ENCODE measurements at regions not wholly inside any gene's neighbourhood (a gene's known extent, or its start where the extent isn't known, plus 50 kb on each side); places are given as distances from the start of the nearest gene placed in this dataset.

DNA sequence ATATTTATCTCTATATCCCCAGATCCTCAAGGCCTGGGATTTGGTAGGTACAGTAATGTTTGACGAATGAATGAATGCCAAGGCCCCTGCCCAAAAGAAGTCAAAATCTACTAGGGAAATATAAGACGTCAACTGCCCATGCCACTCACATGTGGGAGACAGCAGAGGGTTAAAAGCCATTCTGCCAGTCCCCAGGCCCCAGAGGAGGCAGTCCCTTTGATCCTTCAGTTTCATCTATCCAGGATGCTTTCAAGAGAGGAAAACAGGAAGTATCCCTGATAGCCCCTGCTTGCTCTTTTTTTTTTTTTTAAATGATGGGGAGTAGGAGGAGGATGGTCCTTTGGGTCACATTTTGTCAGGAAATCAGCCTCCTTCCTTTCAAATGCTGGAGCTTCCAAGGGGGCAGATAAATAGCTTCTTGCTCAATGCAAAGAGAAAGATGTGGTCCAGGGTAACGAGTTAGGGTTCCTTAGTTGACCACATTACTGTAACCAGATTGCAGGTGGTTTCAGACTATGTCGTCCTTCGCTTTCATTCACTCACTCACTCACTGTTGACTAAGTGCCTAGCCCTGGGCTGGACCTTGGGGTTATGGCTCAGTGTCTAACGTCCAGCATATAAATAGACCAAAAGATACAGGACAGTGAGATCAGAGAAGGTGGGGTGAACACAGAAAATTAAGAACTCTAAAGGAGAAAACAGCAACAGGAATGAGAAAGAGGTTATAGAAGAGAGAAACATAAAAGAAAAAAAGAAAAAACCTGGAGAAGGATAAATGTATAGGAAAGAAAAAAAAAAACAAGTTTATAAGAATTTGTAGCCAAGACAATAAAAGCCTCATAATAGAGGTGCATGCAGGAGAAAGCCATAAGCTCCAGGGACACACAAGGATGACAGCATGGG is 64.6 kb upstream of the PIM1 start:
- peaks cover 27% of the 10 kb centered on the region for H3K4me1 Mint-ChIP-seq (ENCODE audit: low read depth)
- H3K4me3 Mint-ChIP-seq = no peak overlapping the region
- ChIA-PET CTCF (interaction anchor here (1.4 kb wide), 1 partner anchor 105 kb away, joined by 4 read pairs; no protein-coding TSS in a partner anchor), POLR2A (no interaction called here)
- no peaks in the 10 kb centered on the region for H3K36me3 Mint-ChIP-seq (ENCODE audit: low read depth)
- no peak for ATAC-seq
- no peaks in the 10 kb centered on the region for H3K27me3 Mint-ChIP-seq
- H3K27ac Mint-ChIP-seq = no peak overlapping the region
- intact Hi-C loops (cut with micrococcal nuclease) = no loop called here
- TF ChIP-seq CTCF (IDR thresholded peaks at IDR 0.05) = no peak
- DNase-seq = no peak
- no peaks in the 10 kb centered on the region for H3K9me3 Mint-ChIP-seq

DNA sequence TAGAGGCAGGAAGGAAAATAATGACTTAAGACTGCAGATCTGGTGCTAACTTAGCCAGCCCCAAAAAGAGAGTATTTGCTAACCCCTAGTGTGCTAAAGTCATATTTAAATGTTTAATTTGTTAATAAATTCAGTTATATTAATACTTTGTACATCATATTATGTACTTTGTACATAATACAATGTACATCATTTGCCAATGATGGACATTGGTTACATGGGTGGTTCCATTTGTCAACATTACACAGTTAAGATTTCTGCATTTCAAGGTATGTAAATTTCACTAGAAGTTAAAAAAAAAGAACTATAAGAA is 63.9 kb upstream of the PIM1 start:
- Mint-ChIP-seq H3K9me3 (no peaks in the 10 kb centered on the region), H3K4me1 (ENCODE audit: low read depth) (peaks cover 31% of the 10 kb centered on the region), H3K27ac (no peak overlapping the region), H3K36me3 (ENCODE audit: low read depth) (no peaks in the 10 kb centered on the region), H3K4me3 (no peak overlapping the region), H3K27me3 (no peaks in the 10 kb centered on the region)
- no peak for TF ChIP-seq CTCF (IDR thresholded peaks at IDR 0.05)
- ChIA-PET POLR2A (no interaction called here), CTCF (interaction anchor here (1.4 kb wide), 1 partner anchor 104 kb away, joined by 4 read pairs; no protein-coding TSS in a partner anchor)
- intact Hi-C loops (cut with micrococcal nuclease) = no loop called here
- ATAC-seq = no peak
- DNase-seq = no peak

DNA sequence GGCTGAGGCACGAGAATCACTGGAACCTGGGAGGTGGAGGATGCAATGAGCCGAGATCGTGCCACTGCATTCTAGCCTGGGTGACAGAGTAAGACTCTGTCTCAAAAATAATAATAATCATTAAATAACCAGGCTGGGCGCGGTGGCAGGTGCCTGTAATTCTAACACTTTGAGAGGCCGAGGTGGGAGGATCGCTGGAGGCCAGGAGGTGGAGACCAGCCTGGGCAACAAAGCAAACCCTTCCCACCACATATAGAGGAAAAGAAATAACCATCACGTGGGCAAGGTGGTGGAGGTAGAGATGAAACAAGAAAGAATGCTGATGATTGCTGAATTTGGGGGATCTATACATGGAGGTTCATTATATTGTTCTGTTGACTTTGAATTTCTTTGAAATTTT is 63.4 kb upstream of the PIM1 start:
- Mint-ChIP-seq H3K4me1 (ENCODE audit: low read depth) (peaks cover 34% of the 10 kb centered on the region), H3K27me3 (no peaks in the 10 kb centered on the region), H3K9me3 (no peaks in the 10 kb centered on the region), H3K27ac (no peak overlapping the region), H3K4me3 (no peak overlapping the region), H3K36me3 (ENCODE audit: low read depth) (no peaks in the 10 kb centered on the region)
- no peak for TF ChIP-seq CTCF (IDR thresholded peaks at IDR 0.05)
- intact Hi-C loops (cut with micrococcal nuclease) = no loop called here
- POLR2A ChIA-PET = no interaction called here
- CTCF ChIA-PET = interaction anchor here (0.8 kb wide), 1 partner anchor 56 kb away, joined by 4 read pairs; no protein-coding TSS in a partner anchor
- DNase-seq (no peak), ATAC-seq (no peak)

GRCh38 chr6:37106982-37107491 is 62.9 kb upstream of the PIM1 start:
- H3K27ac Mint-ChIP-seq = no peak overlapping the region
- no peak overlapping the region for H3K4me3 Mint-ChIP-seq
- ChIA-PET POLR2A (no interaction called here), CTCF (interaction anchor here (0.8 kb wide), 1 partner anchor 56 kb away, joined by 4 read pairs; no protein-coding TSS in a partner anchor)
- intact Hi-C loops (cut with micrococcal nuclease) = no loop called here
- no peak for TF ChIP-seq CTCF (IDR thresholded peaks at IDR 0.05)
- no peak for DNase-seq
- H3K4me1 Mint-ChIP-seq (ENCODE audit: low read depth) = peaks cover 31% of the 10 kb centered on the region
- H3K27me3 Mint-ChIP-seq = no peaks in the 10 kb centered on the region
- H3K36me3 Mint-ChIP-seq (ENCODE audit: low read depth) = no peaks in the 10 kb centered on the region
- no peaks in the 10 kb centered on the region for H3K9me3 Mint-ChIP-seq
- no peak for ATAC-seq

Measured in activated CD8-positive, alpha-beta T cell treated with anti-CD3 and anti-CD28 coated beads for 36 hours (primary cell).